GM12878 (cell line): ENCODE measurements at regions not wholly inside any gene's neighbourhood (a gene's known extent, or its start where the extent isn't known, plus 50 kb on each side); places are given as distances from the start of the nearest gene placed in this dataset.

Source experiments
- ATAC-seq: fragments of 200-7000 bp; cut with Tn5 transposase; 3 replicates; pipeline ENCODE4 v1.9.1; 2020; ENCODE audit warnings: mild to moderate bottlenecking, moderate library complexity
- BruUV-seq: library from RNA; stranded (reverse); fragments of 400-500 nt; replicated peaks from 2 replicates; lab custom pipeline; 2021; lab: Mats Ljungman, UMichigan
- CTCF ChIA-PET: fragments of 300-600 bp; sonication (Branson Sonifier 250); formaldehyde crosslinking; extraction: SDS; loops from one replicate; lab custom pipeline; 2021; ENCODE audit warnings: inconsistent platforms; lab: Yijun Ruan, JAX
- POLR2A ChIA-PET: fragments of 350-600 bp; formaldehyde crosslinking; extraction: SDS; loops from one replicate; lab custom pipeline; 2021; ENCODE audit warnings: inconsistent platforms; lab: Charles Lee
- RAD21 ChIA-PET: fragments of 300-600 bp; sonication (Branson Sonifier 250); formaldehyde crosslinking; loops from one replicate; lab custom pipeline; 2023; ENCODE audit warnings: antibody characterized with exemption; ENCODE audit not compliant: unreplicated experiment; lab: Charles Lee
- SMC1A ChIA-PET: fragments of 300-600 bp; sonication (Branson Sonifier 250); formaldehyde crosslinking; loops from one replicate; lab custom pipeline; 2023; ENCODE audit not compliant: unreplicated experiment, uncharacterized antibody; lab: Charles Lee
- DNase-seq: peaks from one replicate; pipeline ENCODE4 v3.0.0-alpha.2; 2011; ENCODE audit warnings: low read depth, low spot score
- FAIRE-seq: peaks from 3 replicates; lab custom pipeline; 2011; peaks lifted over from hg19 to GRCh38; lab: Jason Lieb, UNC
- H2AFZ ChIP-seq: 2 replicates; pipeline ENCODE4 v1.6.0; 2011; ENCODE audit warnings: low read depth, low read length, control low read depth; ENCODE audit not compliant: control insufficient read depth
- H3K27ac ChIP-seq: 2 replicates; pipeline ENCODE4 v1.5.1; 2011; ENCODE audit warnings: control low read depth; ENCODE audit not compliant: control insufficient read depth, insufficient read depth
- H3K27me3 ChIP-seq, 2 experiments: replicated peaks in 1 of 2; 2 replicates each; pipeline versions ENCODE4 v1.6.0 to v1.6.1; 2011; ENCODE audit warnings: low read length in 1 of 2; ENCODE audit not compliant: control insufficient read depth in 2 of 2, insufficient read depth in 2 of 2
- H3K36me3 ChIP-seq, 2 experiments: 2 replicates each; pipeline ENCODE4 v1.5.1; 2011; ENCODE audit warnings: low read length in 1 of 2; ENCODE audit not compliant: control insufficient read depth in 2 of 2, insufficient read depth in 2 of 2
- H3K4me1 ChIP-seq: 2 replicates; pipeline ENCODE4 v1.6.1; 2011; ENCODE audit warnings: mild to moderate bottlenecking, low read length, moderate library complexity, mixed read lengths; ENCODE audit not compliant: control insufficient read depth, insufficient read depth
- H3K4me2 ChIP-seq: 2 replicates; pipeline ENCODE4 v1.6.0; 2011; ENCODE audit warnings: control low read depth; ENCODE audit not compliant: control insufficient read depth, insufficient read depth
- H3K4me3 ChIP-seq: fragments of 200-600 bp; sonication (generic); 2 replicates; pipeline ENCODE4 v1.5.1; 2016
- H3K79me2 ChIP-seq: 2 replicates; pipeline ENCODE4 v1.6.0; 2011; ENCODE audit warnings: low read length; ENCODE audit not compliant: control insufficient read depth, insufficient read depth
- H3K9ac ChIP-seq: 2 replicates; pipeline ENCODE4 v1.8.0; 2011; ENCODE audit warnings: low read length, control low read depth, mixed read lengths; ENCODE audit not compliant: control insufficient read depth, insufficient read depth
- H3K9me3 ChIP-seq: replicated peaks from 3 replicates; pipeline ENCODE4 v1.5.1; 2011; ENCODE audit warnings: mild to moderate bottlenecking, low read length; ENCODE audit not compliant: control insufficient read depth, insufficient read depth
- H4K20me1 ChIP-seq: 2 replicates; pipeline ENCODE4 v1.6.0; 2011; ENCODE audit not compliant: control insufficient read depth, insufficient read depth
- CHD2 ChIP-seq: IDR thresholded peaks from 2 replicates; pipeline ENCODE4 v1.6.1; 2011; ENCODE audit warnings: low read depth, low read length, improper control_type of control experiment, borderline replicate concordance
- CHD4 ChIP-seq: fragments of 200-600 bp; sonication (generic); IDR thresholded peaks from 2 replicates; pipeline ENCODE4 v1.6.1; 2016; ENCODE audit warnings: mild to moderate bottlenecking
- RAD21 ChIP-seq: IDR thresholded peaks from 2 replicates; pipeline ENCODE4 v1.6.1; 2011; ENCODE audit warnings: mild to moderate bottlenecking, low read depth, low read length, moderate library complexity; ENCODE audit not compliant: insufficient read depth
- TCF7 ChIP-seq: IDR thresholded peaks from 2 replicates; pipeline ENCODE4 v1.6.1; 2014; ENCODE audit warnings: antibody characterized with exemption, borderline replicate concordance
- ZNF207 ChIP-seq: fragments of 450-650 bp; IDR thresholded peaks from 2 replicates; pipeline ENCODE4 v1.6.1; 2014; ENCODE audit warnings: antibody characterized with exemption, mild to moderate bottlenecking, borderline replicate concordance
- ZSCAN29 ChIP-seq: fragments of 450-650 bp; IDR thresholded peaks from 2 replicates; pipeline ENCODE4 v1.6.1; 2017; ENCODE audit warnings: mild to moderate bottlenecking, moderate library complexity
- whole genome bisulfite sequencing: methylation state at CpG from one replicate; pipeline ENCODE4 v1.1.6; 2016; ENCODE audit warnings: low lambda C conversion rate; ENCODE audit not compliant: insufficient replicate concordance, insufficient coverage; ENCODE audit errors: missing lambda C conversion rate; 5-methylcytosine and 5-hydroxymethylcytosine counted together
- in situ Hi-C: fragments of 300-500 bp; cut with MboI; formaldehyde crosslinking; loops from 9 replicates; pipeline ENCODE4 v1.14.3; 2018; ENCODE audit warnings: mixed read lengths
- intact Hi-C: fragments of 100-400 bp; cut with micrococcal nuclease; formaldehyde crosslinking; loops from one replicate; pipeline ENCODE4 v1.14.2; 2022; ENCODE audit not compliant: unreplicated experiment
- TF ChIP-seq, protein P1 (sequence below): IDR thresholded peaks from 2 replicates; pipeline ENCODE4 v1.6.1; 2012; ENCODE audit warnings: low read depth, low read length, improper control_type of control experiment
- TF ChIP-seq, protein P2 (sequence below): fragments of 450-650 bp; IDR thresholded peaks from 2 replicates; pipeline ENCODE4 v1.6.1; 2017; ENCODE audit warnings: mild to moderate bottlenecking, low read depth, inconsistent platforms; ENCODE audit not compliant: poor library complexity, severe bottlenecking

DNA sequence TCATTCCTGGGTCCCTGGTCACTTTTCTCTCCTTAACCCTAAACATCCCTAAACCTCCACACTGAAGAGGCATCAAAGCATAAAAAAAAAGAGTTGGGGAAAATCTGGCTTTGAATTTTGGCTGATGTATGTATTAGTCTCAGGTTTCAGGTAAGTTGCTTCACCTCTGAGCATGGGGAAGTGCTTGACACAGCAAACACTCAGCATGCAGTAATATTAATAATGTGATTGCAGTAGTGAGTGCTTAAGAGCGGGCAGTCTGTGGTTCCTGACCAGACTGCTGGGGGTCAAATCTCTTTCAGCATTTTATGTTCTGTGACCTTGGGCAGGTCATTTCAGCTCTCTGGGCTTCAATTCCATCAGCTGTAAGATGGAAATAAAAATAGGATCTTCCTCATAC is 467.9 kb downstream of the SOX2 start:
- FAIRE-seq (no peak), ATAC-seq (no peak), DNase-seq (no peak)
- Histone ChIP-seq H3K9me3 (no peaks in the 10 kb centered on the region), H3K79me2 (no peaks in the 10 kb centered on the region), H2AFZ (no peak overlapping the region), H3K27me3 (no peaks in the 10 kb centered on the region; a peak in 3 of 4 replicates), H3K9ac (no peak overlapping the region), H4K20me1 (no peaks in the 10 kb centered on the region), H3K27ac (no peak overlapping the region), H3K4me1 (no peaks in the 10 kb centered on the region), H3K4me2 (no peak overlapping the region), H3K36me3 (no peaks in the 10 kb centered on the region), H3K4me3 (no peak overlapping the region)
- SMC1A ChIA-PET = interaction anchor here (0.9 kb wide), 1 partner anchor 33 kb away, joined by 3 read pairs; no protein-coding TSS in a partner anchor
- intact Hi-C loops (no loop called here), in situ Hi-C loops (no loop called here)
- TF ChIP-seq, protein P1, sequence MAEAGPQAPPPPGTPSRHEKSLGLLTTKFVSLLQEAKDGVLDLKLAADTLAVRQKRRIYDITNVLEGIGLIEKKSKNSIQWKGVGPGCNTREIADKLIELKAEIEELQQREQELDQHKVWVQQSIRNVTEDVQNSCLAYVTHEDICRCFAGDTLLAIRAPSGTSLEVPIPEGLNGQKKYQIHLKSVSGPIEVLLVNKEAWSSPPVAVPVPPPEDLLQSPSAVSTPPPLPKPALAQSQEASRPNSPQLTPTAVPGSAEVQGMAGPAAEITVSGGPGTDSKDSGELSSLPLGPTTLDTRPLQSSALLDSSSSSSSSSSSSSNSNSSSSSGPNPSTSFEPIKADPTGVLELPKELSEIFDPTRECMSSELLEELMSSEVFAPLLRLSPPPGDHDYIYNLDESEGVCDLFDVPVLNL = no peak
- TF ChIP-seq, protein P2, sequence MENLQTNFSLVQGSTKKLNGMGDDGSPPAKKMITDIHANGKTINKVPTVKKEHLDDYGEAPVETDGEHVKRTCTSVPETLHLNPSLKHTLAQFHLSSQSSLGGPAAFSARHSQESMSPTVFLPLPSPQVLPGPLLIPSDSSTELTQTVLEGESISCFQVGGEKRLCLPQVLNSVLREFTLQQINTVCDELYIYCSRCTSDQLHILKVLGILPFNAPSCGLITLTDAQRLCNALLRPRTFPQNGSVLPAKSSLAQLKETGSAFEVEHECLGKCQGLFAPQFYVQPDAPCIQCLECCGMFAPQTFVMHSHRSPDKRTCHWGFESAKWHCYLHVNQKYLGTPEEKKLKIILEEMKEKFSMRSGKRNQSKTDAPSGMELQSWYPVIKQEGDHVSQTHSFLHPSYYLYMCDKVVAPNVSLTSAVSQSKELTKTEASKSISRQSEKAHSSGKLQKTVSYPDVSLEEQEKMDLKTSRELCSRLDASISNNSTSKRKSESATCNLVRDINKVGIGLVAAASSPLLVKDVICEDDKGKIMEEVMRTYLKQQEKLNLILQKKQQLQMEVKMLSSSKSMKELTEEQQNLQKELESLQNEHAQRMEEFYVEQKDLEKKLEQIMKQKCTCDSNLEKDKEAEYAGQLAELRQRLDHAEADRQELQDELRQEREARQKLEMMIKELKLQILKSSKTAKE = no peak
- TF ChIP-seq RAD21 (no peak), CHD2 (no peak), CHD4 (no peak), TCF7 (no peak), ZNF207 (no peak), ZSCAN29 (no peak)
- RAD21 ChIA-PET = no interaction called here
- BruUV-seq = no TSS peak
- WGBS = 0% methylated on average over 1 of the region's 1 CpG
- CTCF ChIA-PET = no interaction called here
- POLR2A ChIA-PET = no interaction called here
